Ramos (cell line): ENCODE measurements at regions not wholly inside any gene's neighbourhood (a gene's known extent, or its start where the extent isn't known, plus 50 kb on each side); places are given as distances from the start of the nearest gene placed in this dataset.
"Not testable (repeated sequence)": the region's sequence is repeated elsewhere in the genome, so short reads cannot be mapped to it uniquely, and the experiment has no call there.

Source experiments
- in situ Hi-C: fragments of 300-500 bp; cut with MboI; formaldehyde crosslinking; loops from one replicate; pipeline ENCODE4 v1.14.3; 2022; ENCODE audit warnings: low sequenced_read_pairs; ENCODE audit not compliant: unreplicated experiment

GRCh38 chr1:112821307-112822063, 106.4 kb upstream of the PPM1J start:
- in situ Hi-C loops, result not testable (repeated sequence)

- in situ Hi-C loops, result no loop called here
These were observed 104.0 kb upstream of the PPM1J start for GRCh38 chr1:112818990-112819689.

- in situ Hi-C loops, result no loop called here
These were observed 102.6 kb upstream of the PPM1J start for GRCh38 chr1:112817555-112818373.

GRCh38 chr1:112815376-112815775, 100.2 kb upstream of the PPM1J start:
- in situ Hi-C loops, result no loop called here

GRCh38 chr1:112814645-112815044, 99.5 kb upstream of the PPM1J start:
- in situ Hi-C loops, result not testable (repeated sequence)

- in situ Hi-C loops, result loop anchor here (5.0 kb wide), 1 partner anchor 92 kb away; the partner anchor contains the start of gene PPM1J
These were observed 93.9 kb upstream of the PPM1J start for GRCh38 chr1:112808861-112809684.

- in situ Hi-C loops, result loop anchor here (5.0 kb wide), 1 partner anchor 91 kb away; the partner anchor contains the start of gene PPM1J
These were observed 92.9 kb upstream of the PPM1J start for GRCh38 chr1:112807999-112808398.

- in situ Hi-C loops, result loop anchor here (5.0 kb wide), 1 partner anchor 90 kb away; the partner anchor contains the start of gene PPM1J
These were observed 92.0 kb upstream of the PPM1J start for GRCh38 chr1:112807117-112807516.

GRCh38 chr1:112806090-112806642, 91.0 kb upstream of the PPM1J start:
- in situ Hi-C loops, result loop anchor here (5.0 kb wide), 1 partner anchor 89 kb away; the partner anchor contains the start of gene PPM1J

GRCh38 chr1:112805155-112805853, 90.2 kb upstream of the PPM1J start:
- in situ Hi-C loops, result loop anchor here (5.0 kb wide), 1 partner anchor 88 kb away; the partner anchor contains the start of gene PPM1J

GRCh38 chr1:112803906-112804762, 89.0 kb upstream of the PPM1J start:
- in situ Hi-C loops, result no loop called here

GRCh38 chr1:112800289-112800688, 85.2 kb upstream of the PPM1J start:
- in situ Hi-C loops, result no loop called here

GRCh38 chr1:112798292-112798691, 83.2 kb upstream of the PPM1J start:
- in situ Hi-C loops, result no loop called here

GRCh38 chr1:112797224-112797623, 82.1 kb upstream of the PPM1J start:
- in situ Hi-C loops, result no loop called here

- in situ Hi-C loops, result no loop called here
These were observed 79.6 kb upstream of the PPM1J start for GRCh38 chr1:112794654-112795239.

- in situ Hi-C loops, result no loop called here
These were observed 78.8 kb upstream of the PPM1J start for GRCh38 chr1:112793631-112794565.
